Neural cell (in vitro differentiated cells): ENCODE measurements at regions not wholly inside any gene's neighbourhood (a gene's known extent, or its start where the extent isn't known, plus 50 kb on each side); places are given as distances from the start of the nearest gene placed in this dataset.

Source experiments
- CTCF ChIP-seq: fragments of 450-650 bp; IDR thresholded peaks from 2 replicates; pipeline ENCODE4 v1.5.1; 2014; ENCODE audit warnings: antibody characterized with exemption, mild to moderate bottlenecking, moderate library complexity; ENCODE audit not compliant: poor library complexity, severe bottlenecking
- TAF1 ChIP-seq: IDR thresholded peaks from 2 replicates; pipeline ENCODE4 v1.6.1; 2012; ENCODE audit warnings: low read depth

- TF ChIP-seq CTCF (no peak), TAF1 (no peak)
Observed at GRCh38 chrX:96615448-96615847, 69.2 kb upstream of the DIAPH2 start.
